ENCODE measurements at regions not wholly inside any gene's neighbourhood (a gene's known extent, or its start where the extent isn't known, plus 50 kb on each side); places are given as distances from the start of the nearest gene placed in this dataset.

- ATAC-seq (ENCODE audit: low read depth) (no peak), DNase-seq (ENCODE audit: low spot score in 2 of 2) (no peak)
- Mint-ChIP-seq H3K27ac (no peak overlapping the region), H3K36me3 (no peaks in the 10 kb centered on the region), H3K4me1 (no peaks in the 10 kb centered on the region), H3K4me3 (no peak overlapping the region), H3K9me3 (no peaks in the 10 kb centered on the region), H3K27me3 (peaks cover 4% of the 10 kb centered on the region)
These were observed 315.8 kb downstream of the CTTN start for GRCh38 chr11:70713988-70714665.

GRCh38 chr11:70715166-70715951, 317.0 kb downstream of the CTTN start:
- DNase-seq (ENCODE audit: low spot score in 2 of 2), result no peak
- H3K4me1 Mint-ChIP-seq, result no peaks in the 10 kb centered on the region
- H3K9me3 Mint-ChIP-seq, result no peaks in the 10 kb centered on the region
- H3K4me3 Mint-ChIP-seq, result no peak overlapping the region
- peaks cover 2% of the 10 kb centered on the region for H3K27me3 Mint-ChIP-seq
- ATAC-seq (ENCODE audit: low read depth), result no peak
- H3K36me3 Mint-ChIP-seq, result no peaks in the 10 kb centered on the region
- no peak overlapping the region for H3K27ac Mint-ChIP-seq

DNA sequence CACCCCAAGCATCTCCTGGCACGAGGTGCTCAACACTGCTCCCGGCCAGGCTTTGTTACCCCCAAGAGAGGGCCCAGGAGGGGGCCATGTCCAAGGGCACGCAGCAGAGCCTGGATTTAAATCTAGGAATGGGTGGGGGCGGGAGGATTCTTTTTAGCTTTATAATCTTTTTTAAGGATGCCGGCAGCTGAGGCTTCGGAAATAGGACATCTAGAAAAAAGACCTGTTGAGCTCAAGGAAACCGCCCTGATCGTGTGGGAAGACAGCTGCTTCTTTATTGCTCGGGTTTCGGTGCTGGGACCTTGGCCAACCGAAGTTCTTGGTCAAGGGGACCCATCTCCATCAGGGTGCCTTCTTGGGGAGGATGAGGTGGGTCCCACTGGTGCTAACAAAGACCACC, 317.9 kb downstream of the CTTN start:
- no peak overlapping the region for H3K27ac Mint-ChIP-seq
- no peaks in the 10 kb centered on the region for H3K4me1 Mint-ChIP-seq
- no peak for ATAC-seq (ENCODE audit: low read depth)

DNA sequence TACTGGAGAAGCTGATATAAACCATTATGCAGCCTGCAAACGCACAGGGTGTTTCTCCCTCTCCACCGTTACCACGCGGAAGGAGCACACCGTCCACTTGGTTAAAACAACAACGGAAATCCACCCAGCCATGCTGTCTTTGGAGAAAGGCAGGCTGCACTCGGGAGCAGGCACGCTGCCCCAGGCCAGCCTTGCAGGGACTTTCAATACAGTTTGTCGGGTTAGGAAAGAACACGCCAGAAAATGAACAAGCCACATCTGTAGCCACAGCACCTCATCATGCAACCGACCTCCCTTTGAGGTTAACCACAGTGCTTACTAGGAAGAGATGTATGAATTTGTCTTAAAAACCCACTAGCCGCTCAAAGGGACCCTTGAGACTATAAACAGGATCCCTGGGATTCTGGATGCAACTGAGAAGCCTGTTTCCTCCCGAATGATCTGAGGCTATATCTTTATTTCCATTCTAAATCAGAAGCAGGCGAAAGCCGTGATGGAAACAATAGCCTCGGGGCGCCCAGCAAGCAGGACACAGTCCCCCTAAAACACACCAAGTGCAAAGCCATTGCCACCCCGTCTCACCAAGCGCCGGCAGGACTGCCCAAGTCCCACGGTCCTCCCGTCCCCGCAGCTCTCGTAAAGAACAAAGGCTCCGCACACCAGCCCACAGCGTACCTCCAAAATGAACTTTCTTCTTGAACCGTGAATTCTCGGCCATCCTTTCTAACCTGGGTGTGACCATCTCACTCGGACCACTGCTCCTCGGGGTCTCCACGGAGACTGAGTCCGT, 318.9 kb downstream of the CTTN start:
- Mint-ChIP-seq H3K27ac (no peak overlapping the region), H3K4me3 (no peak overlapping the region), H3K4me1 (no peaks in the 10 kb centered on the region), H3K27me3 (peaks cover under 1% of the 10 kb centered on the region), H3K9me3 (no peaks in the 10 kb centered on the region), H3K36me3 (no peaks in the 10 kb centered on the region)
- DNase-seq (ENCODE audit: low spot score in 2 of 2) (no peak), ATAC-seq (ENCODE audit: low read depth) (no peak)

More for the DNA sequence above, 317.9 kb downstream of the CTTN start:
- Mint-ChIP-seq H3K27me3 (peaks cover 2% of the 10 kb centered on the region), H3K9me3 (no peaks in the 10 kb centered on the region), H3K4me3 (no peak overlapping the region), H3K36me3 (no peaks in the 10 kb centered on the region)
- no peak for DNase-seq (ENCODE audit: low spot score in 2 of 2)

- ATAC-seq (ENCODE audit: low read depth) (no peak), DNase-seq (ENCODE audit: low spot score in 2 of 2) (no peak)
- no peak overlapping the region for H3K4me3 Mint-ChIP-seq
- H3K36me3 Mint-ChIP-seq, result no peaks in the 10 kb centered on the region
- no peaks in the 10 kb centered on the region for H3K27me3 Mint-ChIP-seq
- H3K4me1 Mint-ChIP-seq, result no peaks in the 10 kb centered on the region
- H3K9me3 Mint-ChIP-seq, result no peaks in the 10 kb centered on the region
- H3K27ac Mint-ChIP-seq, result no peak overlapping the region
These were observed 319.7 kb downstream of the CTTN start for GRCh38 chr11:70717936-70718595.

DNA sequence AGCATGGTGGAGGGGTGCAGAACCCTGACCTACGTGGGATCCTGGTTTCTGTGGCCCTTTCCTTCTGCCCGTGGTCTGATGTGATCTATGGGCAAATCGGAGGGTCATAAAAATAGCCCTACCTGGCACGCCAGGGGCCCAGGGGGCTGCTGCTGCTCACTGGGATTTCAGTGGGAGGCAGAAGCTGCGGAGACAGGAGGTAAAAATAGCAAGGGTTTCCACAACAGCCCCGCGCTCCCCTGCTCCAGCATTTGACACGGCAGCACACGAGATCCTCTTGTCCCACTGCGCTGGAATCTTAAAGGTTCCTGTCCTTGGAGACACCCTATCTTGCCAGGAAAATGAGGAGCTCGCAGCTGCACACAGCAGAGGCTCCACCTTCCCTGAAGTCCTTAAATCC, 321.2 kb downstream of the CTTN start:
- Mint-ChIP-seq H3K9me3 (no peaks in the 10 kb centered on the region), H3K4me1 (no peaks in the 10 kb centered on the region), H3K27ac (no peak overlapping the region), H3K4me3 (no peak overlapping the region), H3K27me3 (no peaks in the 10 kb centered on the region), H3K36me3 (no peaks in the 10 kb centered on the region)
- ATAC-seq (ENCODE audit: low read depth), result no peak
- no peak for DNase-seq (ENCODE audit: low spot score in 2 of 2)

GRCh38 chr11:70720281-70720680, 322.0 kb downstream of the CTTN start:
- DNase-seq (ENCODE audit: low spot score in 2 of 2) (no peak), ATAC-seq (ENCODE audit: low read depth) (no peak)
- H3K27me3 Mint-ChIP-seq, result no peaks in the 10 kb centered on the region
- no peak overlapping the region for H3K27ac Mint-ChIP-seq
- H3K4me1 Mint-ChIP-seq, result no peaks in the 10 kb centered on the region
- no peaks in the 10 kb centered on the region for H3K9me3 Mint-ChIP-seq
- H3K36me3 Mint-ChIP-seq, result no peaks in the 10 kb centered on the region
- H3K4me3 Mint-ChIP-seq, result no peak overlapping the region

DNA sequence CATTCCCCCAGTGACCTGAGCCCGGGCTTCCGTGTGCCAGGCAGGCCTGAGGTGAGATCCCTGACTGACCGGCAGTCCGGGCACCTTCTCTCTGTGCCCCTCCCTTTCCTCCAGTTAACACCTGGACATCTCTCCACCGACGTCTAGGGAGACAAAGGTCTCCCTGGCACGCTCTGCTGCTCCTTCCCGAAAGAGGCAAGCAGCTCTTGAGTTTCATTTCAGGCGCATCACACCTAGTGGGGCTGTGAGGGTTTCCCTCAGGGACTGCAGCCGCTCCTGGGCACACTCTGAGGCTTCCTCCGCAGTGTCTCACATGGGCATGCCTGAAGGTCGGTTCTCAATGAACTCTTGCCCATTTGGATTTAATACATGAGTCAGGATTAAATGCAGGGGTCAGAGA, 322.7 kb downstream of the CTTN start:
- no peak overlapping the region for H3K4me3 Mint-ChIP-seq
- H3K36me3 Mint-ChIP-seq, result no peaks in the 10 kb centered on the region
- no peak for ATAC-seq (ENCODE audit: low read depth)
- no peaks in the 10 kb centered on the region for H3K27me3 Mint-ChIP-seq
- no peak overlapping the region for H3K27ac Mint-ChIP-seq
- no peaks in the 10 kb centered on the region for H3K9me3 Mint-ChIP-seq
- no peak for DNase-seq (ENCODE audit: low spot score in 2 of 2)
- H3K4me1 Mint-ChIP-seq, result no peaks in the 10 kb centered on the region

DNA sequence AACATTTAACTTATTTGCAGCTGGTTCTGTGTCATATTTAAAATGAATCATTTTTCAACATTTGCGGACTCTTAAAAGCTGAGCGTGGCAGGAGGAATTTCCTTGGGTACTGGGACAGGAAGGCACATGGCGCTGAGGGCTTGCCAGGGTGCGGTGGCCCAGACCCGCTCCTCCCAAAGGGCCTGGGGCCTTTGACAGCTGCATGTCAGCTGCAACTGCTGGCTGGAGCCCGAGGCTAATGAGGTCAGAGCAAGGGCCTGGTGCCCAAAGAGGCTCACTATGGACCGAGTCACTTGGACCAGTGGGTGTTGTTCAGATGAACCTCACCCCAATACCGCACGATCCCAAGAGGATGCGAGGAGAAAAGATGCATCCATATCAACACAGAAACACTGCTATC, 326.9 kb downstream of the CTTN start:
- Mint-ChIP-seq H3K4me3 (no peak overlapping the region), H3K27ac (no peak overlapping the region), H3K4me1 (no peaks in the 10 kb centered on the region), H3K36me3 (no peaks in the 10 kb centered on the region), H3K9me3 (no peaks in the 10 kb centered on the region), H3K27me3 (no peaks in the 10 kb centered on the region)
- ATAC-seq (ENCODE audit: low read depth) (no peak), DNase-seq (ENCODE audit: low spot score in 2 of 2) (no peak)

DNA sequence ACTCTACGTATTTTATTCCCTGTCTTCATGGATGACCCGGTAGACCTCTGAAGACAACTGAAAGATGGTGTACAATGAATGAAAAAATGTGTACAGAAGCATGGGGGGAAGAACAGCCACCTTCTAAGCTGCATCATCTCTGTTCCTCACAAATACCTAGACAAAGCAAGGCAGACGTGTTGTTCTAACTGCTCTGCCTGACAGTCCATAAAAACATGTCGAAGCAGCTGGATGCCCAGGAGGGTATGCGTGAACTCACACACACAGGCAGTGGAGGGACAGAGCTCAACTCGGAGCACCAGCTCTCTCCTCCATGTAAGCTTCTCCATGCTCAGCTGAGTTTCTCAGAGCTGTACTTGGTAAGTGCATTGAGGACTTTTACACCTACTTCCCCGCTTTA, 327.4 kb downstream of the CTTN start:
- ATAC-seq (ENCODE audit: low read depth) (no peak), DNase-seq (ENCODE audit: low spot score in 2 of 2) (no peak)
- H3K4me3 Mint-ChIP-seq, result no peak overlapping the region
- H3K4me1 Mint-ChIP-seq, result no peaks in the 10 kb centered on the region
- H3K27ac Mint-ChIP-seq, result no peak overlapping the region
- H3K9me3 Mint-ChIP-seq, result no peaks in the 10 kb centered on the region
- H3K36me3 Mint-ChIP-seq, result no peaks in the 10 kb centered on the region
- H3K27me3 Mint-ChIP-seq, result no peaks in the 10 kb centered on the region

- Mint-ChIP-seq H3K27me3 (no peaks in the 10 kb centered on the region), H3K9me3 (no peaks in the 10 kb centered on the region), H3K4me3 (no peak overlapping the region), H3K27ac (no peak overlapping the region), H3K4me1 (no peaks in the 10 kb centered on the region), H3K36me3 (no peaks in the 10 kb centered on the region)
- DNase-seq (ENCODE audit: low spot score in 2 of 2) (no peak), ATAC-seq (ENCODE audit: low read depth) (no peak)
These were observed 328.7 kb downstream of the CTTN start for GRCh38 chr11:70727021-70727420.

GRCh38 chr11:70727899-70728620, 329.7 kb downstream of the CTTN start:
- no peak for DNase-seq (ENCODE audit: low spot score in 2 of 2)

DNA sequence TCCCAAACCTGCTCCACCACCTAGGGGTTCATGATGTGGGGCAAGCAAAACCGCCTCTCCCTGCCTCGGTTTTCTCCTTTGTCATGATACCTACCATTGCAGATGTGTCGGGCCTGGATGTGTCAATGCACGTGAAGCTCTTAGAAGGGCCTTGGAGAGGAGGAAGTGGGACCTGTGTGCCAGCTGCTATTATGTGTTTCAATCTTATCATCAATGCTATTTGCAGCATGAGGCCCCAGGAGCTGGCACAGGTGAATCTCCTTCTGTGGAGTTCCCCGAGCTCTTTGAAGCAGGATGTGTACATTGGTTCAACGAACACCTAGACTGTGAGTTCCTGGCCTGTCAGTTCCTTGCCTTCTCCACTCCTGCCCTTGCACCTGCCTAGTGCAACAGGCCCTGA, 331.6 kb downstream of the CTTN start:
- H3K27me3 Mint-ChIP-seq, result no peaks in the 10 kb centered on the region
- H3K36me3 Mint-ChIP-seq, result no peaks in the 10 kb centered on the region
- no peak overlapping the region for H3K4me3 Mint-ChIP-seq
- no peaks in the 10 kb centered on the region for H3K4me1 Mint-ChIP-seq
- no peaks in the 10 kb centered on the region for H3K9me3 Mint-ChIP-seq
- no peak overlapping the region for H3K27ac Mint-ChIP-seq
- ATAC-seq (ENCODE audit: low read depth), result no peak
- no peak for DNase-seq (ENCODE audit: low spot score in 2 of 2)

More at GRCh38 chr11:70727899-70728620, 329.7 kb downstream of the CTTN start:
- H3K4me3 Mint-ChIP-seq, result no peak overlapping the region
- no peaks in the 10 kb centered on the region for H3K4me1 Mint-ChIP-seq
- H3K9me3 Mint-ChIP-seq, result no peaks in the 10 kb centered on the region
- ATAC-seq (ENCODE audit: low read depth), result no peak
- no peak overlapping the region for H3K27ac Mint-ChIP-seq
- H3K27me3 Mint-ChIP-seq, result no peaks in the 10 kb centered on the region
- H3K36me3 Mint-ChIP-seq, result no peaks in the 10 kb centered on the region
